ENCODE measurements at regions not wholly inside any gene's neighbourhood (a gene's known extent, or its start where the extent isn't known, plus 50 kb on each side); places are given as distances from the start of the nearest gene placed in this dataset.

GRCh38 chr18:38664929-38665328 is 1099.3 kb upstream of the CELF4 start:
- POLR2A ChIA-PET, result no interaction called here

DNA sequence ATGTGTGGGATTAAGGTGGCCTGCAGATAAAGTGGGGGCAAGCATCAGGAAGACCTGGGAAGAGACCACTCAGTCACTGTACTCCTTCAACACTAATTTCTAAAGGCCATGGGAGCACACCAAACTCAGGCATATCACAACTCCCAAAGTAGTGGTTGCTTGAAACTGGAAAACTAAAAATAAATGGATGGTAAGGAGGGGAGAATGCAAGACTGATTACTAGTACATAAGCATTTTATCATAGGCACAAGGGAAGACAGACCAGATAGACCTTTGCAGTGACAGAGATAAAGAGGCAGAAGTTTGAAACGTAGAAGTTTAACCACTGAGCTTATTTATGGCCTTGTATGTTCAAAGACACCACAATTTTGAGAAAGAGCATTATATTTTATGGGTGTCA is 1098.1 kb upstream of the CELF4 start:
- Histone ChIP-seq H3K4me3 (ENCODE audit: low read depth, low read length) (no peak overlapping the region), H3K27me3 (replicated peaks; ENCODE audit: control insufficient read depth, insufficient read depth, low read length) (no peaks in the 10 kb centered on the region), H3K36me3 (ENCODE audit: control insufficient read depth, insufficient read depth, low read length) (no peaks in the 10 kb centered on the region), H3K4me1 (no peaks in the 10 kb centered on the region), H3K9me3 (no peaks in the 10 kb centered on the region)
- BruUV-seq (replicated peaks), result no TSS peak
- H3K4me1 Mint-ChIP-seq (ENCODE audit: low read depth, unreplicated experiment), result no peaks in the 10 kb centered on the region
- ChIA-PET POLR2A (no interaction called here), CTCF (no interaction called here)
- H3K4me3 Mint-ChIP-seq (ENCODE audit: unreplicated experiment), result no peak overlapping the region
- TF ChIP-seq CTCF (IDR thresholded peaks at IDR 0.05; ENCODE audit: insufficient read depth in 1 of 2, low read depth in 1 of 2, low read length in 1 of 2, severe bottlenecking in 1 of 2, unreplicated experiment in 1 of 2), result no peak
- intact Hi-C loops (cut with micrococcal nuclease; ENCODE audit: unreplicated experiment), result no loop called here
- H3K9me3 Mint-ChIP-seq (ENCODE audit: unreplicated experiment), result no peaks in the 10 kb centered on the region
- no peaks in the 10 kb centered on the region for H3K36me3 Mint-ChIP-seq (ENCODE audit: insufficient read depth, unreplicated experiment)
- no peak overlapping the region for H3K27ac Mint-ChIP-seq (ENCODE audit: unreplicated experiment)
- no peak for DNase-seq
- peaks cover 4% of the 10 kb centered on the region for H3K27me3 Mint-ChIP-seq (ENCODE audit: insufficient read depth, unreplicated experiment)

More at GRCh38 chr18:38664929-38665328, 1099.3 kb upstream of the CELF4 start:
- peaks cover 4% of the 10 kb centered on the region for H3K27me3 Mint-ChIP-seq (ENCODE audit: insufficient read depth, unreplicated experiment)
- Histone ChIP-seq H3K4me3 (ENCODE audit: low read depth, low read length) (no peak overlapping the region), H3K9me3 (no peaks in the 10 kb centered on the region), H3K36me3 (ENCODE audit: control insufficient read depth, insufficient read depth, low read length) (no peaks in the 10 kb centered on the region), H3K4me1 (no peaks in the 10 kb centered on the region), H3K27me3 (replicated peaks; ENCODE audit: control insufficient read depth, insufficient read depth, low read length) (no peaks in the 10 kb centered on the region)
- H3K27ac Mint-ChIP-seq (ENCODE audit: unreplicated experiment), result no peak overlapping the region
- DNase-seq, result no peak
- BruUV-seq (replicated peaks), result no TSS peak
- no peak overlapping the region for H3K4me3 Mint-ChIP-seq (ENCODE audit: unreplicated experiment)
- H3K4me1 Mint-ChIP-seq (ENCODE audit: low read depth, unreplicated experiment), result no peaks in the 10 kb centered on the region
- CTCF ChIA-PET, result no interaction called here
- no peak for TF ChIP-seq CTCF (IDR thresholded peaks at IDR 0.05; ENCODE audit: insufficient read depth in 1 of 2, low read depth in 1 of 2, low read length in 1 of 2, severe bottlenecking in 1 of 2, unreplicated experiment in 1 of 2)
- intact Hi-C loops (cut with micrococcal nuclease; ENCODE audit: unreplicated experiment), result no loop called here
- no peaks in the 10 kb centered on the region for H3K36me3 Mint-ChIP-seq (ENCODE audit: insufficient read depth, unreplicated experiment)
- no peaks in the 10 kb centered on the region for H3K9me3 Mint-ChIP-seq (ENCODE audit: unreplicated experiment)

- H3K9me3 ChIP-seq, result no peaks in the 10 kb centered on the region
- H3K36me3 Mint-ChIP-seq (ENCODE audit: insufficient read depth, unreplicated experiment), result no peaks in the 10 kb centered on the region
- TF ChIP-seq CTCF (IDR thresholded peaks at IDR 0.05; ENCODE audit: insufficient read depth in 1 of 2, low read depth in 1 of 2, low read length in 1 of 2, severe bottlenecking in 1 of 2, unreplicated experiment in 1 of 2), result no peak
- peaks cover 4% of the 10 kb centered on the region for H3K27me3 Mint-ChIP-seq (ENCODE audit: insufficient read depth, unreplicated experiment)
- intact Hi-C loops (cut with micrococcal nuclease; ENCODE audit: unreplicated experiment), result no loop called here
- no peak overlapping the region for H3K4me3 Mint-ChIP-seq (ENCODE audit: unreplicated experiment)
- H3K27me3 ChIP-seq (replicated peaks; ENCODE audit: control insufficient read depth, insufficient read depth, low read length), result no peaks in the 10 kb centered on the region
- H3K27ac Mint-ChIP-seq (ENCODE audit: unreplicated experiment), result no peak overlapping the region
- H3K4me1 ChIP-seq, result no peaks in the 10 kb centered on the region
- H3K4me3 ChIP-seq (ENCODE audit: low read depth, low read length), result no peak overlapping the region
- no peak for DNase-seq
- no peaks in the 10 kb centered on the region for H3K9me3 Mint-ChIP-seq (ENCODE audit: unreplicated experiment)
- no peaks in the 10 kb centered on the region for H3K36me3 ChIP-seq (ENCODE audit: control insufficient read depth, insufficient read depth, low read length)
- BruUV-seq (replicated peaks), result no TSS peak
- H3K4me1 Mint-ChIP-seq (ENCODE audit: low read depth, unreplicated experiment), result no peaks in the 10 kb centered on the region
- ChIA-PET CTCF (no interaction called here), POLR2A (no interaction called here)
These were observed 1097.7 kb upstream of the CELF4 start for GRCh38 chr18:38663270-38663669.

Measured in Caco-2 (cell line).